SIG-M5 (cell line): ENCODE measurements at regions not wholly inside any gene's neighbourhood (a gene's known extent, or its start where the extent isn't known, plus 50 kb on each side); places are given as distances from the start of the nearest gene placed in this dataset.
"Not testable (repeated sequence)": the region's sequence is repeated elsewhere in the genome, so short reads cannot be mapped to it uniquely, and the experiment has no call there.

Experiments used
- DNase-seq: peaks from one replicate; lab custom pipeline; 2025; lab: John Stamatoyannopoulos, UW

DNA sequence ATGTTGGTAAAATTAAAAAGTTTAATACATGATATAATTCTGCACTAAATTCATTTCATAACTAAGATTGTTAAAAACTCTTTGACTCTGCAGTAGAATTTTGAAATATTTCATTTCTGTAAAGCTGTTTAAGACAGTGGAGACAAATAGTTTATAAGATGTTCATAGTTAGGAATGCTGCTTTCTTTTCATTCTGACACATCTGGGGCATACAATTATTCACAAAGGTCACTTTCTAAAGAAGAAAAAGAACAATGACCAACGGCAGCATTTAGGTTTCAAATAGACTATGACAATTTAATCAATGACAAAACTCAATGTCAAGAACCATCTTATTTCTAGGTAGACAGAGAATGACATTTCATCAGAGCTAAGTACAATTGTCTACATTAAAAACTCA, 1422.1 kb downstream of the PCDH9 start:
- no peak for DNase-seq

DNA sequence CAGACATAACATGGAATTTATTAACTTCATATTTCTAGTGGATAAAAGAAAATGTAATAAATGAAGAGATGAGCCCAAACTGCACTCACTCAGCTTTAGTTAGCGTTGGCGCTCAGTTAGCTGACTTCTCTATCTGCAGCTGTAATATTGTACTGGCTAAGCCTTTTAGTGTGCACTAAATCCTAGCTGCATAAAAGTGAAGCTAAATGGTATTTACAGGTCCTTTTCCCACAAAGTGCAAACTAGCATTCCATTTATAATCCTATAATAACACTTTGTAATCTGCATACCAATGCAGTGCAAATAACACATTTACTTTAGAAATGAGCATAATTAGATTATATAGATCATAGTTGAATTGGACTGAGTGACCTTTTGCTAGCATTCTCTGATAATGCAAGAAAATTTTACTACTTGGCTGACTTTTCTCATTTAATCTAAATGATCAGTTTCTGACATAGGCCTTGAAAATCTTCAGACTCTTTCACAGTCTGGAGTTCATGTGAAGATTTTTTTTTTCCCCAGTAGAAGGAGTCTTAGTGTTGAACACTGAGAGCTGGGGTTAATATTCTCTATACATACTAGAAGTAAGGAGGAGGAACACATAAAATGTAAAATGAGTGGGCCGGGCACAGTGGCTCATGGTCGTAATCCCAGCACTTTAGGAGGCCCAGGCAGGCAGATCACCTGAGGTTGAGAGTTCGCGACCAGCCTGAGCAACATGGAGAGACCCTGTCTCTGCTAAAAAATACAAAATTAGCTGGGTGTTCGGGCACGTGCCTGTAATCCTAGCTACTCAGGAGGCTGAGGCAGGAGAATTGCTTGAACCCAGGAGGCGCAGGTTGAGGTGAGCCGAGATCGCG, 1426.4 kb downstream of the PCDH9 start:
- no peak for DNase-seq

DNA sequence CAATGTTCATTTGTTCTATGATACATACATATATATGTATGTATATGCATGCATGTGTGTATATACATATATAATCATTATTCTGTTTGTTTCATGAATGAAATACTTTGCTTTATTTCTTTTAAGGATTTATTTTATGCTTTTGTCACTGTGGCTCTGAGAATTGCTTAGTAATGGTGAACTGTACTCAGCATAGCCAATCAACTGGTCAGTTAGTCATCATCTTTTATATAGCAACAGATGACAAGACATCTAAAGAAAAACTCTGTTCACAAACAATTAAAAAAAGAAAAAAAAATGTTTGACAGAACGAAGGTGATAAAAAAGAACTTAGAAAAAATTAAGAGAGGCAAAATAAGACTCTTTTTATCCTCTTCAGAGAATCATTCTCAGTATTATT, 1440.3 kb downstream of the PCDH9 start:
- no peak for DNase-seq

DNA sequence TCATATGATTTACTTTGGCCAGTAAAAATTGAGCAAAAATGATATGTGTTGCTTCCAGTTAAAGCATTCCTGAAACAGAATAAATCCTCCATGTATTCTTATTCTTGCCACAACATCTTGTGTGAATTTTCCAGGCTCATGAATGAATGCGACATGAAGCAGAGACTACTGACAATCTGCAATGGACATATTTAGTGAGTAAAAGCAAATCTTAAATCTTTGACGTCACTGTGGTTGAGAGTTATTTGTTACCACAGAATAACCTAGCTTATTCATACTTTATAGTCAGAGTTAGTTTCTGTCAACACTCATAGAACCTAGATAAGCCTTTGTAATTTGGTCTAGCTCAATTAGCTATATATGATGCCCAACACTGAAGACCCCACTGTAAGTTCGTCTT, 1443.1 kb downstream of the PCDH9 start:
- DNase-seq: no peak

DNA sequence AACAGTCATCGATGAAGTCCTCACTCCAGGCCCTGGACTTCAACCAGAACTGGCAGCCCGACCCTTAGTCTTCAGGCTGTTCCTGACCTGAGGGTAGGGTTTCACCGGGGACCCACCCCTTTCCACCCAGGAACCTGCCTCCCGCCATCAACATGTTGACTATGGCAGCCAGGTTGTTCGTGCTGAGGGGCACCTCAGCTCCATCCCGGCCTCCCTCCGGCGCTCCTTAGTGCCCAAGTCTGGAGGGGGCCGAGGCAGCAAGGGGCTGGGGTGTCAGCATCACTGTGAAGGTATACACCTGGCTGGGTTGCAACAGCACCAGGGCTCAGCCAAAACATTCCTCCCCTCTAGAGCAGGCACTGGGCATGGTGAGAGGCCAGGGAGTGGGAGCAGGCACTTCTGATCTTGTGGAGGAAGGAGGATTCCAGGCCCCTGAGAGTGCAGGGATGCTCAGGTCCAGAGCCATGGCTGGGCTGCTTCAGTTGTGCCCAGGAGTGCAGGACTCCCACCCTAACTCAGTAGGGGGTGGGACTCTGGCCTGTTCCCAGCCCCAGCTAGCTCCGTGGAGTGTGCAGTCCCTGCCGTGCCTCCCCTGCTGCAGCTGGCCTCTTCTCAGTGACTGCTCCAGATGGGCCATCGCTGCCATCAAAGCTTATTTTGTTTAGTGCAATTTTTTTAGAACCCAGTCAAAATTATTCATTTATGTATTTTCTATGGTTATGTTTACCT, 1445.9 kb downstream of the PCDH9 start:
- no peak for DNase-seq

DNA sequence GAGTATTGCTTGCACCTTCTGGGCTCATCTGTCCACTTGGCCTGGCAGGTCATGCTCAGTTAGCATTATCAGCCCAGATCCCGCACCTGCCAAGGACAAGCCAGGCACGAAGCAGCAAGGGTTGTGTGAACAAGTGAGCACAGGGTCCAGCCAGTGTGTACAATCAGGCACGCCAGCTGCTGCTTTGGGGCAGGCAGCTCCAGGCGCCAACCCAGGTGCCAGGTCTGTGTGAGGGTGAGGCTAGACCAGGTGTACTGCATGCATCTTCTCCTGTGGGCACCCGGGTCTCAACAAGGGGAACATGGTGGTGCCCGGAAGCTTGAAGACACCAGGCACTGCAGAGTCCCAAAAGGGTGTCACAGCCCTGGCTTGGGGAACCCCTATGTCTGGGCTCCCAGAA, 1446.8 kb downstream of the PCDH9 start:
- no peak for DNase-seq

DNA sequence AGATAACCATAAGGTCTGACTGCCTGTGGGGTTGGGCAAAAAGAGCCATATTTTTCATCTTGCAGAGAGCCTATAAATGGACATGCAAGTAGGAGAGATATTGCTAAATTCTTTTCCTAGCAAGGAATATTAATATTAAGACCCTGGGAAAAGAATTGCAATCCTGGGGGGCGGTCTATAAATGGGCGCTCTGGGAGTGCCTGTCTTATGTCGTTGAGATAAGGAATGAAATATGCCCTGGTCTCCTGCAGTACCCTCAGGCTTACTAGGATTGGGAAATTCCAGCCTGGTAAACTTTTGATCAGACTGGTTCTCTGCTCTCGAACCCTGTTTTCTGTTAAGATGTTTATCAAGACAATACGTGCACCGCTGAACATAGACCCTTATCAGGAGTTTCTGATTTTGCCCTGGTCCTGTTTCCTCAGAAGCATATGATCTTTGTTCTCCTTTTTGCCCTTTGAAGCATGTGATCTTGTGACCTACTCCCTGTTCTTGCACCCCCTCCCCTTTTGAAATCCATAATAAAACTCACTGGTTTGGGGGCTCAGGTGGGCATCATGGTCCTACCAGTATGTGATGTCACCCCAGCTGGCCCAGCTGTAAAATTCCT, 1458.3 kb downstream of the PCDH9 start:
- DNase-seq: not testable (repeated sequence)

DNA sequence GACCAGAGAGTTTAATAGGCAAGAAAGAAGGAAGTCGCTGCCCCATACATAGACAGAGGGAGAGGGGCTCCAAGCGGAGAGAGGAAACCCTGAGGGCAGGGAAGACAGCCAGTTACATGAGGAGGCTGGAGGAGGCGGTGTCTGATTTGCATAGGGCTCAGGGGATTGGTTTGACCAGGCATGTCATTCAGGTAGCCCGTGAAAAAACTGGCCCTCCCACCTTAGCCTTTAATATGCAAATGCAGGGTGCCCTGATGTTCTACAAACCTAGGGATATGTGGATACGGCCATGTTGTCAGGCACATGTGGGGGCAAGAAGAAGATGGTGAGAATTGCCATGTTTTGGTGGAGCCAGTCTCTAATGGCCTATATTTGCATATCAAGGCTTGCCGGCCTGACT, 1461.6 kb downstream of the PCDH9 start:
- DNase-seq: no peak

DNA sequence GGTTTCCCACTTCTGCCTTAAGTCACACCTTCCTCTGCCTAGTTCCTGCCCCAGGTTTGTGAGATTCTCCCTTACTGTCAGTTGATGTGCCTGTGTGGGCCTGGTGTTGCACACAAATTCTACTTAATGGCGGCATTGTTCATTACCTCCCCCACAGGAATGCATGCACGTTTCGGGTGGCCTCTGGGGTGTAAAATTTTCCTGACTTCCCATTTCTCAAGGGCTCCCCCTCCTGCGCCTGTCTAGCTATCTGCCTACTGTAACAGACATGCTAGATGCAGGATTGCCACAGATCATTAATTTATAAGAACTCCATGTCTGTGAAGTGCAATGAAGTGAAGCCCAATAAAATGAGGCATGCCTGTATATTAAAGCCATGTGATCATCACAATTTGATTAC, 1466.3 kb downstream of the PCDH9 start:
- no peak for DNase-seq

DNA sequence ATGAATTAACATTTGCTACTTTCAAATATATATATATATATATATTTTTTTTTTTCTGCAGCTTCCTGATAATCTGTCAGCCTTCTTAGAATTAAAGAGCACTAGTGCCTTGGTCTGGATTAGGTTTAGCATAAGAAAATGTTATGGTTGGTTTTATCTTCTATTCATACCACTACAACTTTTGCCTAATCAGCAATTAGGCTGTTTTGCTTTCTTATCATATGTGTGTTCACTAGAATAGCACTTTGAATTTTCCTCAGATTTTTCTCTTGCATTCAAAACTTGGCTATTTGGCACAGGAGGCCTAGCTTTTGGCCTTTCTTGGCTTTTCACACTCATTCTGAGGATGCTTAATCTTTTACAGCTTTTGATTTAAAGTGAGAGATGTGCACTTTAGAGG, 1468.1 kb downstream of the PCDH9 start:
- DNase-seq: no peak

DNA sequence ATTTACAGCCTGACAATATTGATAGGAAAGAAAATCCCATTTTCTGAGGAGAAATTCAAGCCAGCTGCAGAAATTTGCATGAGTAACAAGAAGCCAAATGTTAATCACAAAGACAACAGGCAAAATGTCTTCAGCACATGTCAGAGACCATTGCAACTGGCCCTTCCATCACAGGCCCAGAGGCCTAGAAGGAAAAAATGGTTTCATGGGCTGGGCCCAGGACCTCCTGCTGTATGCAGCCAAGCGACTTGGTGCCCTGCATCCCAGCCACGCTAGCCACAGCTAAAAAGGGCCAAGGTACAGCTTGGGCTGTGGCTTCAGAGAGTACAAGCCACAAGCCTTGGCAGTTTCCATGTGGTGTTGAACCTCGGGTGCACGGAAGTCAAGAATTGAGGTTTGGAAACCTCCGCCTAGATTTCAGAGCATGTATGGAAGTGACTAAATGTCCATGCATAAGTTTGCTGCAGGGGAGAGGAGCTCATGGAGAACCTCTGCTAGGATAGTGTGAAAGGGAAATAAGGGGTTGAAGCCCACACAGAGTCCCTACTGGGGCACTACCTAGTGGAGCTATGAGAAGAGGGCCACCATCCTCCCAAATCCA, 1474.0 kb downstream of the PCDH9 start:
- DNase-seq: no peak

DNA sequence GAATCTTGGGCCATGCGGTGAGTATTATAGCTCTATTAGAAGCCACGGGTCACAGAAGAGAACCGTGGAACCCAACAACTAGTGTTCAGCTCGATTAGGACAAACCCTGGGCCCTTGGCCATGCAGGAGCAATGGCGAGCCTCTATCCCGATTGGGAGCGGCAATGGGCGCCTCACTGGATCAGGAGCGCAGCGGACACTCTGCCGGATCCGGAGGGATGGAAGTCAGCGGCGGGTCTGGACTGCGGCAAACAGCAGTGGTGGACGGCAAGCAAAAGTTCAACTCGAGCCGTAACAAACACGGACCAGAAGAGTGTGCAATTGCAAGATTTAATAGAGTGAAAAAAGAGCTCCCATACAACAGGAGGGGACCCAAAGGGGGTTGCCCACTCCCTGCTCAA, 1481.9 kb downstream of the PCDH9 start:
- DNase-seq: no peak

DNA sequence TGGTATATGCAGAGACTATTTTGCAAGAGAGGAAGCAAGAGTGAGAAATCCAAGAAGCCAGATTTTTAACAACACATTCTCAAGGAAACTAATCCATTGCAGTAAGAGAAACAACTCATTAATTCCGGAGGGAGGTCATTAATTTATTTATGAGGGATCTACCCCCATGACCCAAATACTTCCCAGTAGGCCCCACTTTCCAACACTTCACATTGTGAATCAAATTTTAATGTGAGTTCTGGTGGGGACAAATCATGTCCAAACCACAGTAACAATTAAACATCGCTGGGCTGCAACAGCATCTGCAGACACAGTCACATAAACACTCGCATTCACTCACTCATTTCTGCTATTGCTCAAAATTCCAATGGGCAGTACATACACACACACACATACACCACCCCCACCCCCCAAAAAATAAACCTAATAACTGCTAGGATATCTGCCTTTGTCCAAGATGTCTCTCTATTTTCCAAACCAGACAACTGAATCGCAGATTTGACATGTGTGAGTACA, 1483.7 kb downstream of the PCDH9 start:
- DNase-seq: no peak

DNA sequence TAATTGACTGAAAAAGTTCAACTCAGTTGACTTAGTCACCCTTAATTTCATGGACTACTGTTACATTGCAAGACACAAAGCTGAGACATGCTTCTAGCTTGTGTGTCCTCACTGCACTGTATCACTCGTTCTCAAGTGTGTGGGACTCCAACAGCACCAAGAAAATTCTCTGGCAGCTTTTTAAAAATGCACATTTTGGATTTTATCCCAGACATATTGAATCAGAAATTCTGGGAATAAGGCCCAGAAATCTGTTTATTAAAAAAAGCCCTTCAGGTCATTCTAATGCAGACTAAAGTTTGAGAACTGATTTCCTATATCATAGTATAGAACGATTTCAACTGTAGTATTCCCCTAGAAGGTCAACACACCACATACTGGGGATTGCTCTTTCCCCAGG, 1485.3 kb downstream of the PCDH9 start:
- no peak for DNase-seq

DNA sequence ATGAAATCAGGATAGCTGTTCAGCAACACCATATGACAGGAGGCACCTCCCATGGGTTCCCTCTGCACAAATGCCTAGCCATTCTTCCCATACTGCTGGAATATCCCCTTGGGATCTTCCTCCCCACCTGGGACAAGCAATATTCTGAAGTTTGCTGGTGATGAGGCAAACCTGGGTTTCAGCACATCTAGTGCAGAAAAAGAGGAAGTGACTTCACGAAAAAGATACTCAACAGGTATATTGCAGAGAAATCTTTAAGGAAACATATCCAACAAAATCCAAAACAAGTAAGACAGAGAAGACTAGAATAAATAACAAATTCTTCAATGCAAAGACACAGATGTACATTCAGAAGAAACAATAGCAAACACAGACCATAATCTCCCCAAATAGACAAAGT, 1497.0 kb downstream of the PCDH9 start:
- DNase-seq: no peak

DNA sequence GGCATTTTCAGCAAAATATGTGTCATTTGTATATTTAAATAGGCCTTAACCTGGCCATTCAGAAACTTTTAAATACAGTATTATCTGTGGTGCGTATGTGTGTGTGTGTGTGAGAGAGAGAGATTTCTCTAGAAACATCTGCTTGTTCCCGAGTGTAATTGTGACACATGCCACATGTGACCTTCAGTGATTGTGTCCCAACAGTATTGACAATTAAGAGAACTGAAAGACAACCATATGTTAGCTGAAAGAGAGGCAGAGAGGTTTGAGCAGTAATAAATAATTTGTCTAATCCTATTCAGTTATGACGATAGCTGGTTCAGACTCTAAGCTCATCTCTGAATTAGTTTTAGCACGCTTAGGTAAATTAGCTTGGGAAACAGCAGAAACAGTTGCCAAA, 1503.1 kb downstream of the PCDH9 start:
- no peak for DNase-seq

DNA sequence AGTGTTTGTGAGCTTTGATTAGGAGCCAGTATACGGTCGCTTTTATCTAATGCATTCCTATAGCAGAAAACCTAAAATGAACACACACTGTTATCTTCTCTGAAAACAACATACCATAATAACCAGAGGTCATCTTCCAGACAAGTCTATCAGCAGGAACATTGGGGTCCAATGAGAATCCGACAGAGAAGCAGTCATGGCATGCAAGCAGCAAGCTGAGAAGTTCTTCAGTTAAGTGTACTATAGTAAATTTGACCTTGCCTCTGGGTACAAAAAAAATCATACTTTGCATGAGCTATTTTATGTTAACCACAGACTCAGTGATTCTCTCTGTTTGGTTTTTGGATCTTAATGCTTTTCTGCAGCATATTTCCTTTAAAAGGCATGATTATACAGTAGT, 1505.1 kb downstream of the PCDH9 start:
- no peak for DNase-seq

DNA sequence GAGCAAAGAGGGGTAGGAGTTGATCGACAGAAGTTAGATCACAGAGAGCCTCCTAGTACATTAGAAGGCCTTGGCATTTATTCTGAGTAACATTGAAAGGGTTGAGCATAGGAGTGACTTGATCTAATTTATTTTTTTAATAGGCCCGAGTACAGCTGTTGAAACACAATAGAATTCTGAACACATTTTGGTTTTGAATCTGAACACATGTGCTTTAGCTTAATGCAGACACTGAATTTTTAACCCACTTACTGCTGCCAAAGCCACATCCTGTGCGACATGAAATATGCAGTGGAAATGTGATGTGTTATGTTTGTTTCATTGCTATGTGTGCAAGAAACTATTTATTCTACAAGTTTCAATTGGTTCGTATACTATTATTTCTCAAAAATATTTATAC, 1505.9 kb downstream of the PCDH9 start:
- DNase-seq: no peak

DNA sequence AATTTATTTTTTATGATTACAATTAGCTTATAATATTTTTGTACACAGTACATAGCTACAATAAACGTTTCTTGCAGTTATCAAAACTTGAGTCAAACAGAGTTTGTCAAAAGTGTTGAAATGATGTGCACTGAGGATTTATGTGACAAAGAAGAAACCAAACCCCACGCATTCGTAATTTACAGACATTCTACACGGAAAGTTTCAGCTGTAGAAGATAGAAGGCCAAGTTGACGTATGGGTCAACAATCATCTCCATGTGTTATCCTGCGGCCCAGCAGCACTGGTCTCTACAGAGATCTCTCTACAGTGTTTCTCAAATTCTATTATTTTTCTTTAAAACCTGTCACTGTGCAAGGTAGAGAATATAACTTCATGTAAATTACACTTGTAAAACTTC, 1507.6 kb downstream of the PCDH9 start:
- DNase-seq: no peak

DNA sequence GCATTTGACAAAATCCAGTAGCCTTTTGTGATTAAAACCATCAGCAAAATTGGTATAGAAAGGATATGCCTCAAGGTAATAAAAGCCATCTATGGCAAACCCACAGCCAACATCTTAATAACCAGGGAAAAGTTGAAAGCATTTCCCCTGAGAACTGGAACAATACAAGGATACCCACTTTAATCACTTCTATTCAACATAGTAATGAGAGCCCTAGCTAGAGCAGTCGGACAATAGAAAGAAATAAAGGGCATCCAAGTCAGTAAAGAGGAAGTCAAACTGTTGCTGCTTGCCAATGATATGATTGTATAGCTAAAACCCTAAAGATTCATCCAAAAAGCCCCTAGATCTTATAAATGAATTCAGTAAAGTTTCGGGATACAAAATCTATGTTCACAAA, 1510.3 kb downstream of the PCDH9 start:
- DNase-seq: no peak

DNA sequence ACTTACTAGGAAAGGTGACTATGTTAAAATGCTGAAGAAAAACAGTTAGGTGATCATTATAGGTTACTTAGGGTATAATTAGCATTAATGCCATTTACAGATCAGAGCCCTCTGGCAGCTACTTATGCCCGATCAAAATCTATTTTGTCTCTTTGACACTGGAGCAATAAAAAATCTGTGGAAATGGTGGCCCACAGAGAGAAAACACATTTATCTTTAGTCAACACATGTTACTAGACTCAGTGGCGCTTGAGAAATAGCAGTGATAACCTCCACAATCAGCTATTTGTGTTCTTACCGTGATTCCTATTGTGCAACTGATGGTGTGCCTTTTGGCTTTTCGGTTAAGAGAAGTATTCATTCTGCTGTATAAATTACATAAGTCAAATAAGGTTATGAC, 1519.6 kb downstream of the PCDH9 start:
- DNase-seq: no peak

DNA sequence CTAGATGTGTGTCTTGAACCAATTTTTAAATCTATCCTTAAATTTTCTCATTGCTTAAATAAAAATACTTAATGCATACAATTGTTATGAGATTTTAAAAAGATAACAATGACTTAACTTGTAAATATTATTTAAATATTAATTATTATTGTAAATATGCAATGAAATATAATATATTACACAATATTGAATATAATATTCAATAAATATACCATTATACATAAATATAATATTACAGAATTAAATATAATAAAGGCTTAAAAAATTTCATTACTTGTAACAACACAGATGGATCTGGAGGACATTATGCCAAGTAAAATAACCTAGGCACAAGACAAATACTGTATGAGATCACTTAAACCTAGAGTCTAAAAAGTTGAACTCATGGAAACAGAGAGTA, 1532.3 kb downstream of the PCDH9 start:
- DNase-seq: no peak

DNA sequence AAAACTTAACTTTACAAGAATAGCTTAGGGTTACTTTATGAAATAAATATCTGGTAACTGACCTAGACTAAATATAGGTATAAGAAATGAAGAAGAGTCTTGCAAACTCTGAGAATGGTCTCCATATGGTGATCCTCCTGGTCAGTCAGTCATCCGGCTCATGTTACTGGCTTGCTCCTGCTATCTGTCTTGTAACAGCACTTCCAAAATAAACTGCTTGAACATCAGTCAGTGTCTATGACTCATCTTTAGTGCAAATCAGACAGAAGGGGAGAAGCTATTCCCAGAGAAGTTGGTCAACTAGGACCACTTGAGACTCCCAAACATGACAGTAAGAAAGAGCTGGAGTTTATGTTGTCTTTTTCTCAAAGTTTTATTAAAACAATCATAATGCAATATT, 1550.9 kb downstream of the PCDH9 start:
- DNase-seq: no peak
